K562 (cell line): ENCODE measurements at regions not wholly inside any gene's neighbourhood (a gene's known extent, or its start where the extent isn't known, plus 50 kb on each side); places are given as distances from the start of the nearest gene placed in this dataset.

Experiments
- ATF7 ChIP-seq: fragments of 450-650 bp; IDR thresholded peaks from 2 replicates; pipeline ENCODE4 v1.7.1; 2014; ENCODE audit warnings: mild to moderate bottlenecking, moderate library complexity
- C11orf30 ChIP-seq: fragments of 450-650 bp; IDR thresholded peaks from 2 replicates; pipeline ENCODE4 v1.6.1; 2016; ENCODE audit warnings: low read depth, mild to moderate bottlenecking
- JUND ChIP-seq, 2 experiments: IDR thresholded peaks; 2 replicates in 1 of 2; 3 replicates in 1 of 2; pipeline ENCODE4 v1.6.1; 2011; ENCODE audit warnings: borderline replicate concordance in 2 of 2, low read depth in 2 of 2, low read length in 2 of 2, improper control_type of control experiment in 1 of 2, missing biosample characterization in 1 of 2, missing genetic modification characterization in 1 of 2, missing genetic modification reagents in 1 of 2
- NFE2 ChIP-seq: IDR thresholded peaks from 2 replicates; pipeline ENCODE4 v1.6.1; 2014; ENCODE audit warnings: antibody characterized with exemption, low read depth
- PTRF ChIP-seq: fragments of 450-650 bp; IDR thresholded peaks from 2 replicates; pipeline ENCODE4 v1.6.1; 2016; ENCODE audit warnings: mild to moderate bottlenecking, missing genetic modification characterization, missing compliant biosample characterization
- TCF3 ChIP-seq: sonication (generic); formaldehyde crosslinking; IDR thresholded peaks from 2 replicates; pipeline ENCODE4 v1.4.0; 2020; ENCODE audit warnings: mild to moderate bottlenecking, missing genetic modification reagents
- ZNF184 ChIP-seq: sonication (generic); formaldehyde crosslinking; IDR thresholded peaks from 2 replicates; pipeline ENCODE4 v1.5.0; 2020; ENCODE audit warnings: missing genetic modification reagents
- ZNF282 ChIP-seq: sonication (generic); formaldehyde crosslinking; IDR thresholded peaks from 2 replicates; pipeline ENCODE4 v1.8.1; 2023; ENCODE audit warnings: missing genetic modification reagents
- ZNF316 ChIP-seq: fragments of 450-650 bp; IDR thresholded peaks from 2 replicates; pipeline ENCODE4 v1.6.1; 2016
- ZNF76 ChIP-seq: fragments of 250-450 bp; sonication (Bioruptor Pico); IDR thresholded peaks from 2 replicates; pipeline ENCODE4 v1.4.0; 2020; ENCODE audit warnings: mild to moderate bottlenecking, moderate library complexity, borderline replicate concordance
- TF ChIP-seq, protein P1 (sequence below), 3 experiments: IDR thresholded peaks in 2 of 3; conservative IDR thresholded peaks in 1 of 3; 2 replicates each; pipeline ENCODE4 v1.5.1; 2011 to 2012; ENCODE audit warnings: low read length in 3 of 3, mild to moderate bottlenecking in 3 of 3, control low read depth in 2 of 3, improper control_type of control experiment in 1 of 3, inconsistent platforms in 1 of 3, low read depth in 1 of 3, mixed read lengths in 1 of 3, moderate library complexity in 1 of 3; ENCODE audit not compliant: insufficient read depth in 2 of 3
- TF ChIP-seq, protein P2 (sequence below): fragments of 250-450 bp; sonication (Bioruptor Pico); IDR thresholded peaks from 2 replicates; pipeline ENCODE4 v1.8.0; 2022; ENCODE audit warnings: inconsistent platforms
- TF ChIP-seq, protein P3 (sequence below): IDR thresholded peaks from 2 replicates; pipeline ENCODE4 v1.6.1; 2011; ENCODE audit warnings: borderline replicate concordance, low read depth, mild to moderate bottlenecking, moderate library complexity, low read length; ENCODE audit not compliant: insufficient read depth, poor library complexity, severe bottlenecking
- TF ChIP-seq, protein P4 (sequence below): sonication (generic); formaldehyde crosslinking; IDR thresholded peaks from 2 replicates; pipeline ENCODE4 v1.8.1; 2023; ENCODE audit warnings: mild to moderate bottlenecking, missing genetic modification reagents

DNA sequence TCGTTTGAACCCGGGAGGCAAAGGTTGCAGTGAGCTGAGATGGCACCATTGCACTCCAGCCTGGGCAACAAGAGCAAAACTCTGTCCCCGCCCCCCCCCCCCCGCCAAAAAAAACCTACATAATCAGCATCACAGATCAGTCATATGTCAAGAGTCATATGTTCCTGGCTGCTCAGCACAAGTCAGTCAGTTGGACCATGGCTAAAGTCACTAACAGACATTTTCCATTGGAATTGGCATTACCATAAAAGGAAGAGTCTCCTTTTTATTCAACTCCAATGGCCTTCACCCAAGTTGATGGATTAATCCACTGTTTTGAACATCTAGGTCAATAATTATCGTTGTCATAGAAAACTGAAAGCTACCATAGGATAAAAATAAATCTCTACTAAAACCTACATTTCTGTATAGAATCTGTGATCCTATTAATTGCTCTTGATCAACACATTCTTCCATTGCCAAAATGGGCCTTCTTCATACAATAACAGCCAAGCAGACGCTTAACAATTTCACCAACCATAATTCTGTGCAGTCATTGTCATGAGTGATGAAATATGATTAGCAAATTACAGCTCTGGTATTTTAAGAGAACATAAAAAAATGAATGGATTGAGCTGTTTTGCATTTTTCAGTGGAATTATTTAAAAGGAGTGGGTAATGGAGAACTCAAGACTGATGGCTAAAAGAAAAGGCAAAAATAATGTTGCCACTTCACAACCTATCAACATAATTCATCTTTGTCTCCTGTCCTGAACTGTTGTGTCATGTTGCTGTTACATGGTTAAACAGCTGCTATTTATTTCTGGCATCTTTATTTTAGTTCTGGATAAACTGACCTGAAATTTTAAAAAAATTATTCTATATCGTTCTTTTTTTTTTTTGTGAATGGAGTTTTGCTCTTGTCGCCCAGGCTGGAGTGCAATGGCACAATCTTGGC lies 555.5 kb upstream of the JARID2 start (continued):
- TF ChIP-seq, protein P1, sequence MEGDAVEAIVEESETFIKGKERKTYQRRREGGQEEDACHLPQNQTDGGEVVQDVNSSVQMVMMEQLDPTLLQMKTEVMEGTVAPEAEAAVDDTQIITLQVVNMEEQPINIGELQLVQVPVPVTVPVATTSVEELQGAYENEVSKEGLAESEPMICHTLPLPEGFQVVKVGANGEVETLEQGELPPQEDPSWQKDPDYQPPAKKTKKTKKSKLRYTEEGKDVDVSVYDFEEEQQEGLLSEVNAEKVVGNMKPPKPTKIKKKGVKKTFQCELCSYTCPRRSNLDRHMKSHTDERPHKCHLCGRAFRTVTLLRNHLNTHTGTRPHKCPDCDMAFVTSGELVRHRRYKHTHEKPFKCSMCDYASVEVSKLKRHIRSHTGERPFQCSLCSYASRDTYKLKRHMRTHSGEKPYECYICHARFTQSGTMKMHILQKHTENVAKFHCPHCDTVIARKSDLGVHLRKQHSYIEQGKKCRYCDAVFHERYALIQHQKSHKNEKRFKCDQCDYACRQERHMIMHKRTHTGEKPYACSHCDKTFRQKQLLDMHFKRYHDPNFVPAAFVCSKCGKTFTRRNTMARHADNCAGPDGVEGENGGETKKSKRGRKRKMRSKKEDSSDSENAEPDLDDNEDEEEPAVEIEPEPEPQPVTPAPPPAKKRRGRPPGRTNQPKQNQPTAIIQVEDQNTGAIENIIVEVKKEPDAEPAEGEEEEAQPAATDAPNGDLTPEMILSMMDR (IDR thresholded peaks at IDR 0.05 in 2 of 3, conservative IDR thresholded peaks at IDR 0.05 in 1 of 3; ENCODE audit: insufficient read depth in 2 of 3, low read depth in 1 of 3, low read length in 3 of 3): no peak
- TF ChIP-seq, protein P2, sequence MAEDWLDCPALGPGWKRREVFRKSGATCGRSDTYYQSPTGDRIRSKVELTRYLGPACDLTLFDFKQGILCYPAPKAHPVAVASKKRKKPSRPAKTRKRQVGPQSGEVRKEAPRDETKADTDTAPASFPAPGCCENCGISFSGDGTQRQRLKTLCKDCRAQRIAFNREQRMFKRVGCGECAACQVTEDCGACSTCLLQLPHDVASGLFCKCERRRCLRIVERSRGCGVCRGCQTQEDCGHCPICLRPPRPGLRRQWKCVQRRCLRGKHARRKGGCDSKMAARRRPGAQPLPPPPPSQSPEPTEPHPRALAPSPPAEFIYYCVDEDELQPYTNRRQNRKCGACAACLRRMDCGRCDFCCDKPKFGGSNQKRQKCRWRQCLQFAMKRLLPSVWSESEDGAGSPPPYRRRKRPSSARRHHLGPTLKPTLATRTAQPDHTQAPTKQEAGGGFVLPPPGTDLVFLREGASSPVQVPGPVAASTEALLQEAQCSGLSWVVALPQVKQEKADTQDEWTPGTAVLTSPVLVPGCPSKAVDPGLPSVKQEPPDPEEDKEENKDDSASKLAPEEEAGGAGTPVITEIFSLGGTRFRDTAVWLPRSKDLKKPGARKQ (CRISPR knock-in tag): 0 out of 2 replicates have a peak, but pooled peaks have one; percentile 38
- TF ChIP-seq ATF7 (no peak), ZNF184 (CRISPR knock-in tag) (no peak), ZNF316 (peak; percentile 34; the same call in 1 of the 2 replicates), TCF3 (no peak), PTRF (tag) (no peak), C11orf30 (peak; percentile 27; the same call in 1 of the 2 replicates), ZNF76 (no peak), NFE2 (peak; percentile 53), JUND (IDR thresholded peaks at IDR 0.05; ENCODE audit: borderline replicate concordance, low read depth, low read length) (no peak), JUND (tag; IDR thresholded peaks at IDR 0.05; ENCODE audit: borderline replicate concordance, low read depth, low read length) (peak; percentile 21; the same call in 1 of the 3 replicates), ZNF282 (no peak)
- TF ChIP-seq, protein P3, sequence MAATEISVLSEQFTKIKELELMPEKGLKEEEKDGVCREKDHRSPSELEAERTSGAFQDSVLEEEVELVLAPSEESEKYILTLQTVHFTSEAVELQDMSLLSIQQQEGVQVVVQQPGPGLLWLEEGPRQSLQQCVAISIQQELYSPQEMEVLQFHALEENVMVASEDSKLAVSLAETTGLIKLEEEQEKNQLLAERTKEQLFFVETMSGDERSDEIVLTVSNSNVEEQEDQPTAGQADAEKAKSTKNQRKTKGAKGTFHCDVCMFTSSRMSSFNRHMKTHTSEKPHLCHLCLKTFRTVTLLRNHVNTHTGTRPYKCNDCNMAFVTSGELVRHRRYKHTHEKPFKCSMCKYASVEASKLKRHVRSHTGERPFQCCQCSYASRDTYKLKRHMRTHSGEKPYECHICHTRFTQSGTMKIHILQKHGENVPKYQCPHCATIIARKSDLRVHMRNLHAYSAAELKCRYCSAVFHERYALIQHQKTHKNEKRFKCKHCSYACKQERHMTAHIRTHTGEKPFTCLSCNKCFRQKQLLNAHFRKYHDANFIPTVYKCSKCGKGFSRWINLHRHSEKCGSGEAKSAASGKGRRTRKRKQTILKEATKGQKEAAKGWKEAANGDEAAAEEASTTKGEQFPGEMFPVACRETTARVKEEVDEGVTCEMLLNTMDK: no peak
- TF ChIP-seq, protein P4, sequence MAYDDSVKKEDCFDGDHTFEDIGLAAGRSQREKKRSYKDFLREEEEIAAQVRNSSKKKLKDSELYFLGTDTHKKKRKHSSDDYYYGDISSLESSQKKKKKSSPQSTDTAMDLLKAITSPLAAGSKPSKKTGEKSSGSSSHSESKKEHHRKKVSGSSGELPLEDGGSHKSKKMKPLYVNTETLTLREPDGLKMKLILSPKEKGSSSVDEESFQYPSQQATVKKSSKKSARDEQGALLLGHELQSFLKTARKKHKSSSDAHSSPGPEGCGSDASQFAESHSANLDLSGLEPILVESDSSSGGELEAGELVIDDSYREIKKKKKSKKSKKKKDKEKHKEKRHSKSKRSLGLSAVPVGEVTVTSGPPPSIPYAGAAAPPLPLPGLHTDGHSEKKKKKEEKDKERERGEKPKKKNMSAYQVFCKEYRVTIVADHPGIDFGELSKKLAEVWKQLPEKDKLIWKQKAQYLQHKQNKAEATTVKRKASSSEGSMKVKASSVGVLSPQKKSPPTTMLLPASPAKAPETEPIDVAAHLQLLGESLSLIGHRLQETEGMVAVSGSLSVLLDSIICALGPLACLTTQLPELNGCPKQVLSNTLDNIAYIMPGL (CRISPR knock-in tag): no peak
